ENCODE measurements at regions not wholly inside any gene's neighbourhood (a gene's known extent, or its start where the extent isn't known, plus 50 kb on each side); places are given as distances from the start of the nearest gene placed in this dataset.
A peak's percentile ranks its signal among the peaks of the same experiment; 100 is the strongest.

DNA sequence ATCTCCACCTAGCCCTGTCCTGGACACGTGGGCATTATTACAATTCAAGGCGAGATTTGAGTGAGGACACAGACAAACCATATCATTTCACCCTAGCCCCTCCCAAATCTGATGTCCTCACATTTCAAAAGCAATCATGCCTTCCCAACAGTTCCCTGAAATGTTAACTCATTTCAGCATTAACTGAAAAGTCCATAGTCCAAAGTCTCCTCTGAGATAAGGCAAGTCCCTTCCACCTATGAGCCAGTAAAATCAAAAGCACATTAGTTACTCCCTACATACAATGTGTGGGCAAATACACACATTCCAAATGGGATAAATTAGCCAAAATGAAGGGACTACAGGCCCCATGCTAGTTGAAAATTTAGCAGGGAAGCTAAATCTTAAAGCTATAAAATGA is 546.0 kb upstream of the LMO3 start:
- Mint-ChIP-seq H3K27me3 (ENCODE audit: low read depth) (no peaks in the 10 kb centered on the region), H3K4me3 (ENCODE audit: unreplicated experiment) (no peak overlapping the region), H3K36me3 (ENCODE audit: low read depth) (no peaks in the 10 kb centered on the region), H3K9me3 (ENCODE audit: low read depth) (peaks cover 35% of the 10 kb centered on the region), H3K27ac (ENCODE audit: unreplicated experiment) (no peak overlapping the region), H3K4me1 (ENCODE audit: low read depth) (no peaks in the 10 kb centered on the region)
- TF ChIP-seq, protein P1, sequence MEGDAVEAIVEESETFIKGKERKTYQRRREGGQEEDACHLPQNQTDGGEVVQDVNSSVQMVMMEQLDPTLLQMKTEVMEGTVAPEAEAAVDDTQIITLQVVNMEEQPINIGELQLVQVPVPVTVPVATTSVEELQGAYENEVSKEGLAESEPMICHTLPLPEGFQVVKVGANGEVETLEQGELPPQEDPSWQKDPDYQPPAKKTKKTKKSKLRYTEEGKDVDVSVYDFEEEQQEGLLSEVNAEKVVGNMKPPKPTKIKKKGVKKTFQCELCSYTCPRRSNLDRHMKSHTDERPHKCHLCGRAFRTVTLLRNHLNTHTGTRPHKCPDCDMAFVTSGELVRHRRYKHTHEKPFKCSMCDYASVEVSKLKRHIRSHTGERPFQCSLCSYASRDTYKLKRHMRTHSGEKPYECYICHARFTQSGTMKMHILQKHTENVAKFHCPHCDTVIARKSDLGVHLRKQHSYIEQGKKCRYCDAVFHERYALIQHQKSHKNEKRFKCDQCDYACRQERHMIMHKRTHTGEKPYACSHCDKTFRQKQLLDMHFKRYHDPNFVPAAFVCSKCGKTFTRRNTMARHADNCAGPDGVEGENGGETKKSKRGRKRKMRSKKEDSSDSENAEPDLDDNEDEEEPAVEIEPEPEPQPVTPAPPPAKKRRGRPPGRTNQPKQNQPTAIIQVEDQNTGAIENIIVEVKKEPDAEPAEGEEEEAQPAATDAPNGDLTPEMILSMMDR (IDR thresholded peaks at IDR 0.05) = no peak
- DNase-seq (ENCODE audit: low spot score) = no peak

DNA sequence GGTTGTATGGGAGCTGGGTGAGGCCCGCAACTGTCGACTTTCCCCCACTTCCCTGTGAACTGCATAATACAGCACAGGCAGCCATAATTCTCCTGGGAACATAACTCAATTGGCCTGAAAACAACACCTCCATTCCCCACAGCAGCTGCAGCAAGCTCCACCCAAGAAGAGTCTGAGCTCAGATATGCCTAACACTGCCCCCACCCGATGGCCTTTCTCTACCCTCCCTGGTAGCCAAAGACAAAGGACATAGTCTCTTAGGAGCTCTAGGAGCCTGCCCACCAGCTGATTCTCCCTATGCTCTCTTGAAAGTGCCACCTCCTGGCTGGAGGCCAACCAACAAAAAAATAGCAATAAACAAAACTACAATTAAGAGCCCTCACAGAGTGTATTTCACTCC is 542.7 kb upstream of the LMO3 start:
- H3K27me3 Mint-ChIP-seq (ENCODE audit: low read depth) = no peaks in the 10 kb centered on the region
- no peak overlapping the region for H3K27ac Mint-ChIP-seq (ENCODE audit: unreplicated experiment)
- no peak for DNase-seq (ENCODE audit: low spot score)
- TF ChIP-seq, protein P1 (IDR thresholded peaks at IDR 0.05) = no peak
- H3K4me1 Mint-ChIP-seq (ENCODE audit: low read depth) = no peaks in the 10 kb centered on the region
- peaks cover 22% of the 10 kb centered on the region for H3K9me3 Mint-ChIP-seq (ENCODE audit: low read depth)
- no peak overlapping the region for H3K4me3 Mint-ChIP-seq (ENCODE audit: unreplicated experiment)
- no peaks in the 10 kb centered on the region for H3K36me3 Mint-ChIP-seq (ENCODE audit: low read depth)

DNA sequence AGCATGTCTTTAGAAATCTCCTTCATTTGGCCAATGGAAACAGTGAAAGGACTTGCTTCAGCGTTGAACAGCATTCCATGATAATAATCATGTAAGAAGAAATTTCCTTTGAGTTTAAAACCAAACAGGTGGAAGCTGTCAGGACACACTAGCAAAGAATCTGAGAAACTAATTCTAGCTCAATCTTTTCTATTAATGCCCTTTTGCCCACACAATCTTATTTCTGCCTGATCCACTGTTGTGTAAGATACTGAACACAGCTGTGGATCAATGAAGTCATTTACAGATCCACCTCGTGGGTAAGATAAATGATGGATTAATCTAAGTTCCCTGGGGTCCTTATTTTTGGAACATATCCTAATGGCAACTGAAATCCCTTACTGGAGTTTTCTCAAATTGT is 536.9 kb upstream of the LMO3 start:
- no peak overlapping the region for H3K27ac Mint-ChIP-seq (ENCODE audit: unreplicated experiment)
- no peak for DNase-seq (ENCODE audit: low spot score)
- TF ChIP-seq, protein P1 (IDR thresholded peaks at IDR 0.05) = no peak
- H3K9me3 Mint-ChIP-seq (ENCODE audit: low read depth) = no peaks in the 10 kb centered on the region
- no peak overlapping the region for H3K4me3 Mint-ChIP-seq (ENCODE audit: unreplicated experiment)
- no peaks in the 10 kb centered on the region for H3K36me3 Mint-ChIP-seq (ENCODE audit: low read depth)
- H3K27me3 Mint-ChIP-seq (ENCODE audit: low read depth) = no peaks in the 10 kb centered on the region
- H3K4me1 Mint-ChIP-seq (ENCODE audit: low read depth) = peaks cover 11% of the 10 kb centered on the region

DNA sequence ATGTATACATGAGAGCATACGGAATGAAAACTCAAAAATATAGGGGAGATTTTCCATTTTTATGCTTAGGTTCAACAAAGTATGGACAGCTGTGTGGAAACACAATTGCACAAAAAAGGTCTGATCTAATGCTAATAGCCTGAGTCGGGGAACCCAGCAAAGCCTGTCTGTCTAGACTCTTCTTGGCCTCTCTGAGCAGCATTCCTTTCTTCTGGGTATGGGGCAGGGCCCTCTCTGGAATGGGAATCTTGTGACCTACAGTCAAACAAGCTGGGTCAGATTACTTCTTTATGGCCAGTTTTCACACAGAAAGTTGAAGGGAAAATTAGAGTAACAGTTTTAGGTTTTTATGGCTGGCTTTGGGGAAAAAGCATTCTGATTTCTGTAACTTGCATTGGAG is 534.0 kb upstream of the LMO3 start:
- H3K9me3 Mint-ChIP-seq (ENCODE audit: low read depth) = no peaks in the 10 kb centered on the region
- peak overlapping the region; percentile 90 for H3K27ac Mint-ChIP-seq (ENCODE audit: unreplicated experiment)
- H3K36me3 Mint-ChIP-seq (ENCODE audit: low read depth) = no peaks in the 10 kb centered on the region
- peak overlapping the region; percentile 13 for H3K4me3 Mint-ChIP-seq (ENCODE audit: unreplicated experiment)
- H3K27me3 Mint-ChIP-seq (ENCODE audit: low read depth) = no peaks in the 10 kb centered on the region
- TF ChIP-seq, protein P1 (IDR thresholded peaks at IDR 0.05) = no peak
- no peak for DNase-seq (ENCODE audit: low spot score)
- peaks cover 11% of the 10 kb centered on the region for H3K4me1 Mint-ChIP-seq (ENCODE audit: low read depth)

DNA sequence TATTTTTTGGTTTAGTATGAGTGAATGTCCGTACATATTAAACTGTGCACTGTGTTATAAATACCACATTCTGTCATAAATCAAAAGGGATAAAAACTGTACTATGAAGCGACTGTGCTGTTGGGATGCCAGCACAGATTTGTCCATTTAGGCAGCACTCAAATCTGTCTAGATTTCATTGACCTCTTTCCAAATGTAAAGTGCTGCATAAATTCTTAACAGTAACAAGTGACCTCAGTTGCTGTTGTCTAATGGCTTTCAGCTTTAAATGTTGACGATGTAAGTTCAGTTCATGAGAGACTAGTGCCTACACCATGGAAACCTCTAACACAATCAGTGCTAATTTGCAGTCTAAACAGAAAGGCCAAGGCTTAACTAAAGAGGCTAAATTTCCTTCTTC is 531.4 kb upstream of the LMO3 start:
- Mint-ChIP-seq H3K4me1 (ENCODE audit: low read depth) (peaks cover 11% of the 10 kb centered on the region), H3K27ac (ENCODE audit: unreplicated experiment) (no peak overlapping the region), H3K36me3 (ENCODE audit: low read depth) (no peaks in the 10 kb centered on the region), H3K27me3 (ENCODE audit: low read depth) (no peaks in the 10 kb centered on the region), H3K9me3 (ENCODE audit: low read depth) (no peaks in the 10 kb centered on the region), H3K4me3 (ENCODE audit: unreplicated experiment) (no peak overlapping the region)
- DNase-seq (ENCODE audit: low spot score) = no peak
- TF ChIP-seq, protein P1 (IDR thresholded peaks at IDR 0.05) = no peak
